Caco-2 (cell line): ENCODE measurements at regions not wholly inside any gene's neighbourhood (a gene's known extent, or its start where the extent isn't known, plus 50 kb on each side); places are given as distances from the start of the nearest gene placed in this dataset.

Source experiments
- BruUV-seq: library from RNA; stranded (reverse); fragments of 400-500 nt; replicated peaks from 2 replicates; lab custom pipeline; 2021; lab: Mats Ljungman, UMichigan
- CTCF ChIA-PET: fragments of 300-600 bp; sonication (Branson Sonifier 250); formaldehyde crosslinking; loops from one replicate; lab custom pipeline; 2022; ENCODE audit warnings: antibody characterized with exemption; lab: Charles Lee
- POLR2A ChIA-PET: fragments of 300-600 bp; sonication (Branson Sonifier 250); formaldehyde crosslinking; loops from one replicate; lab custom pipeline; 2022; ENCODE audit warnings: antibody characterized with exemption; lab: Charles Lee
- DNase-seq, 2 experiments: peaks; one replicate each; pipeline versions ENCODE4 v3.0.0 to v3.0.0-alpha.2; 2020 to 2022
- H3K27me3 ChIP-seq: replicated peaks from 2 replicates; pipeline ENCODE4 v1.6.0; 2011; ENCODE audit warnings: low read length; ENCODE audit not compliant: control insufficient read depth, insufficient read depth
- H3K36me3 ChIP-seq: 2 replicates; pipeline ENCODE4 v1.5.1; 2011; ENCODE audit warnings: low read length; ENCODE audit not compliant: control insufficient read depth, insufficient read depth
- H3K4me1 ChIP-seq: fragments of 250-450 bp; sonication (Bioruptor Pico); 2 replicates; pipeline ENCODE4 v1.5.1; 2020; ENCODE audit warnings: mild to moderate bottlenecking
- H3K4me3 ChIP-seq: 2 replicates; pipeline ENCODE4 v1.5.1; 2011; ENCODE audit warnings: low read depth, mild to moderate bottlenecking, control low read depth, low read length
- H3K9me3 ChIP-seq: fragments of 250-450 bp; sonication (Bioruptor Pico); 2 replicates; pipeline ENCODE4 v1.5.1; 2020; ENCODE audit warnings: mild to moderate bottlenecking, moderate library complexity
- H3K27ac Mint-ChIP-seq: one replicate; pipeline ENCODE4 v1.8.0; 2022; ENCODE audit warnings: mixed read lengths; ENCODE audit not compliant: unreplicated experiment
- H3K27me3 Mint-ChIP-seq: one replicate; pipeline ENCODE4 v1.8.0; 2022; ENCODE audit warnings: mixed read lengths; ENCODE audit not compliant: insufficient read depth, unreplicated experiment
- H3K36me3 Mint-ChIP-seq: one replicate; pipeline ENCODE4 v1.8.0; 2022; ENCODE audit warnings: mild to moderate bottlenecking, mixed read lengths; ENCODE audit not compliant: insufficient read depth, unreplicated experiment
- H3K4me1 Mint-ChIP-seq: one replicate; pipeline ENCODE4 v1.8.0; 2022; ENCODE audit warnings: low read depth, mixed read lengths; ENCODE audit not compliant: unreplicated experiment
- H3K4me3 Mint-ChIP-seq: one replicate; pipeline ENCODE4 v1.8.0; 2022; ENCODE audit warnings: mild to moderate bottlenecking, moderate library complexity, mixed read lengths; ENCODE audit not compliant: unreplicated experiment
- H3K9me3 Mint-ChIP-seq: one replicate; pipeline ENCODE4 v1.8.0; 2022; ENCODE audit warnings: mixed read lengths; ENCODE audit not compliant: unreplicated experiment
- intact Hi-C: fragments of 100-400 bp; cut with micrococcal nuclease; formaldehyde crosslinking; loops from one replicate; pipeline ENCODE4 v1.10.0; 2022; ENCODE audit not compliant: unreplicated experiment
- TF ChIP-seq, protein P1 (sequence below), 2 experiments: fragments of 200-600 bp in 1 of 2; IDR thresholded peaks; 1 replicate in 1 of 2; 2 replicates in 1 of 2; pipeline versions ENCODE4 v1.5.1 to v1.8.0; 2011 to 2022; ENCODE audit warnings: antibody characterized with exemption in 1 of 2, control low read depth in 1 of 2, inconsistent platforms in 1 of 2, low read depth in 1 of 2, low read length in 1 of 2, mild to moderate bottlenecking in 1 of 2, moderate library complexity in 1 of 2; ENCODE audit not compliant: insufficient read depth in 1 of 2, severe bottlenecking in 1 of 2, unreplicated experiment in 1 of 2

DNA sequence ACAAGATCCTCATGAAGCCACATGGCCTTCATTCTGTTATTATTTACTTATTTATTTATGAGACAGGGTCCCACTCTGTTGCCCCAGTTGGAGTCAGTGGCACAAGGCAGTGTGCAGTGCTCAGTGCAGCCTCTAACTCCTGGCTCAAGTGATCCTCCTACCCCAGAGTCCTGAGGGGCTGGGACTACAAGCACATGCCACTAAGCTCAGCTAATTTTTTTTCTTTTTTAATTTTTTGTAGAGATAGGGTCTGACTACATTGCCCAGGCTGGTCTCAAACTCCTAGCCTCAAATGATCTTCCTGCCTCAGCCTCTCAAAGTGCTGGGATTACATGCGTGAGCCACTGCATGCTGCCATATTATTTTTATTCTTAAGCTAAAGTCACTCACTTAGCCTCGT is 241.4 kb downstream of the UQCRFS1 start:
- H3K4me3 Mint-ChIP-seq: no peak overlapping the region
- BruUV-seq: no TSS peak
- H3K27ac Mint-ChIP-seq: no peak overlapping the region
- H3K36me3 ChIP-seq: no peaks in the 10 kb centered on the region
- H3K9me3 ChIP-seq: no peaks in the 10 kb centered on the region
- TF ChIP-seq, protein P1, sequence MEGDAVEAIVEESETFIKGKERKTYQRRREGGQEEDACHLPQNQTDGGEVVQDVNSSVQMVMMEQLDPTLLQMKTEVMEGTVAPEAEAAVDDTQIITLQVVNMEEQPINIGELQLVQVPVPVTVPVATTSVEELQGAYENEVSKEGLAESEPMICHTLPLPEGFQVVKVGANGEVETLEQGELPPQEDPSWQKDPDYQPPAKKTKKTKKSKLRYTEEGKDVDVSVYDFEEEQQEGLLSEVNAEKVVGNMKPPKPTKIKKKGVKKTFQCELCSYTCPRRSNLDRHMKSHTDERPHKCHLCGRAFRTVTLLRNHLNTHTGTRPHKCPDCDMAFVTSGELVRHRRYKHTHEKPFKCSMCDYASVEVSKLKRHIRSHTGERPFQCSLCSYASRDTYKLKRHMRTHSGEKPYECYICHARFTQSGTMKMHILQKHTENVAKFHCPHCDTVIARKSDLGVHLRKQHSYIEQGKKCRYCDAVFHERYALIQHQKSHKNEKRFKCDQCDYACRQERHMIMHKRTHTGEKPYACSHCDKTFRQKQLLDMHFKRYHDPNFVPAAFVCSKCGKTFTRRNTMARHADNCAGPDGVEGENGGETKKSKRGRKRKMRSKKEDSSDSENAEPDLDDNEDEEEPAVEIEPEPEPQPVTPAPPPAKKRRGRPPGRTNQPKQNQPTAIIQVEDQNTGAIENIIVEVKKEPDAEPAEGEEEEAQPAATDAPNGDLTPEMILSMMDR (IDR thresholded peaks at IDR 0.05; ENCODE audit: insufficient read depth in 1 of 2, low read depth in 1 of 2, low read length in 1 of 2, severe bottlenecking in 1 of 2, unreplicated experiment in 1 of 2): no peak
- H3K4me1 ChIP-seq: no peaks in the 10 kb centered on the region
- no peaks in the 10 kb centered on the region for H3K36me3 Mint-ChIP-seq
- no peaks in the 10 kb centered on the region for H3K4me1 Mint-ChIP-seq
- POLR2A ChIA-PET: no interaction called here
- H3K9me3 Mint-ChIP-seq: no peaks in the 10 kb centered on the region
- no peak for DNase-seq
- CTCF ChIA-PET: no interaction called here
- intact Hi-C loops: no loop called here
- no peaks in the 10 kb centered on the region for H3K27me3 ChIP-seq
- no peak overlapping the region for H3K4me3 ChIP-seq
- no peaks in the 10 kb centered on the region for H3K27me3 Mint-ChIP-seq

DNA sequence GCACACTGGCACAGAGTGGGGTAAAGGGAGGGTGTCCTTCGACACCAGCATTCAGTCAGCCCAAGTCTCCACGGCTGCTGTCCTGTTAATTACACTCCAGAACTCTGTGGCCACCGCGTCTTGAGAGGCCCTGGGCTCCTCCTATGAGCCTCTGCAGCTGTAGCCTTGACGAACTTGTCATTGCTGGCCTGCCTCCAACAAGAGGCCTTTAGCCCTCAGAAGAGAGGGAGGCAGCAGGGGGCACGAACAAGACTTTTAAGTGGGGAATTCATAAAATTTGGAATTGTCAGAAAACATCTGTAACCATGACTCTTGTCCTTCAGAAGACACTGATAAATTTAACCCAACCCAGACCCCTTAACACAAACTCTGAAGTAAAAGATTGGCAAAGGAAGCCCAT is 241.9 kb downstream of the UQCRFS1 start:
- Histone ChIP-seq H3K36me3 (no peaks in the 10 kb centered on the region), H3K4me3 (no peak overlapping the region), H3K27me3 (no peaks in the 10 kb centered on the region), H3K9me3 (no peaks in the 10 kb centered on the region), H3K4me1 (no peaks in the 10 kb centered on the region)
- Mint-ChIP-seq H3K27me3 (no peaks in the 10 kb centered on the region), H3K36me3 (no peaks in the 10 kb centered on the region), H3K4me3 (no peak overlapping the region), H3K4me1 (no peaks in the 10 kb centered on the region), H3K27ac (no peak overlapping the region), H3K9me3 (no peaks in the 10 kb centered on the region)
- no peak for DNase-seq
- ChIA-PET POLR2A (no interaction called here), CTCF (no interaction called here)
- intact Hi-C loops: no loop called here
- TF ChIP-seq, protein P1 (IDR thresholded peaks at IDR 0.05; ENCODE audit: insufficient read depth in 1 of 2, low read depth in 1 of 2, low read length in 1 of 2, severe bottlenecking in 1 of 2, unreplicated experiment in 1 of 2): no peak
- BruUV-seq: no TSS peak

DNA sequence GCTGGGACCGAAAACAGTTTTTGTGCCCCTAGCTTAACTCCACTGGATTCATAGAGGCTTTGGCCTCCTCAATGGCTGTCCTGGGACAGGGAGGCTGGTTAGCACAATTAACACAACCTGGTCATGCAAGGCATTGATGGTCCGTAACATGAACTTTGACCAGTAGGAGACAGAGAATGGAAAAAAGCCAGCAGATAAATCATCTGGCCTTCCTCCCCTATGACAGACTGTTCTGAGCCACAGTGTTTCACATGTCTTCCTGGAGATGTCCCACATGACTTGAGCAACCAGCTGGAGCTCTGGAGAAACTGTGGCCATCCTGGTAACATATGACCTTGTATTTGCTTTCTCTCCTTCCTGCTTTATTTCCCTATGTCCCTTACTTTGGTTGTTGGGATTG is 244.2 kb downstream of the UQCRFS1 start:
- intact Hi-C loops: no loop called here
- Mint-ChIP-seq H3K27ac (no peak overlapping the region), H3K36me3 (no peaks in the 10 kb centered on the region), H3K4me1 (no peaks in the 10 kb centered on the region), H3K9me3 (no peaks in the 10 kb centered on the region), H3K27me3 (peaks cover 3% of the 10 kb centered on the region), H3K4me3 (no peak overlapping the region)
- BruUV-seq: no TSS peak
- H3K36me3 ChIP-seq: no peaks in the 10 kb centered on the region
- H3K27me3 ChIP-seq: no peaks in the 10 kb centered on the region
- H3K4me1 ChIP-seq: no peaks in the 10 kb centered on the region
- DNase-seq: no peak
- TF ChIP-seq, protein P1 (IDR thresholded peaks at IDR 0.05; ENCODE audit: insufficient read depth in 1 of 2, low read depth in 1 of 2, low read length in 1 of 2, severe bottlenecking in 1 of 2, unreplicated experiment in 1 of 2): no peak
- H3K4me3 ChIP-seq: no peak overlapping the region
- ChIA-PET CTCF (no interaction called here), POLR2A (no interaction called here)
- H3K9me3 ChIP-seq: no peaks in the 10 kb centered on the region
